ENCODE measurements at regions not wholly inside any gene's neighbourhood (a gene's known extent, or its start where the extent isn't known, plus 50 kb on each side); places are given as distances from the start of the nearest gene placed in this dataset.

DNA sequence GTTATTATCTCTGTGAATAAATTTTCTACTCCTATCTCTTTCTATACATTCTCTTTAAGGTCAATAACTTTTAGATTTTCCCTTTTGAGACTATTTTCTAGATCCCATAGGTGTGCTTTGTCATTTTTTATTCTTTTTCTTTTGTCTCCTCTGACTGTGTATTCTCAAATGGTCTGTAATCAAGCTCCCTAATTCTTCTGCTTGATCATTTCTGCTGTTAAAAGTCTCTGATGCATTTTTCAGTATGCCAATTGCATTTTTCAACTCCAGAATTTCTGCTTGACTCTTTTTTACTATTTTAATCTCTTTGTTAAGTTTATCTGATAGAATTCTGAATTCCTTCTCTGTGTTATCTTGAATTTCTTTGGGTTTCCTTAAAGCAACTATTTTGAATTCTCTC is 78.2 kb downstream of the THNSL1 start:
- TF ChIP-seq, protein P1, sequence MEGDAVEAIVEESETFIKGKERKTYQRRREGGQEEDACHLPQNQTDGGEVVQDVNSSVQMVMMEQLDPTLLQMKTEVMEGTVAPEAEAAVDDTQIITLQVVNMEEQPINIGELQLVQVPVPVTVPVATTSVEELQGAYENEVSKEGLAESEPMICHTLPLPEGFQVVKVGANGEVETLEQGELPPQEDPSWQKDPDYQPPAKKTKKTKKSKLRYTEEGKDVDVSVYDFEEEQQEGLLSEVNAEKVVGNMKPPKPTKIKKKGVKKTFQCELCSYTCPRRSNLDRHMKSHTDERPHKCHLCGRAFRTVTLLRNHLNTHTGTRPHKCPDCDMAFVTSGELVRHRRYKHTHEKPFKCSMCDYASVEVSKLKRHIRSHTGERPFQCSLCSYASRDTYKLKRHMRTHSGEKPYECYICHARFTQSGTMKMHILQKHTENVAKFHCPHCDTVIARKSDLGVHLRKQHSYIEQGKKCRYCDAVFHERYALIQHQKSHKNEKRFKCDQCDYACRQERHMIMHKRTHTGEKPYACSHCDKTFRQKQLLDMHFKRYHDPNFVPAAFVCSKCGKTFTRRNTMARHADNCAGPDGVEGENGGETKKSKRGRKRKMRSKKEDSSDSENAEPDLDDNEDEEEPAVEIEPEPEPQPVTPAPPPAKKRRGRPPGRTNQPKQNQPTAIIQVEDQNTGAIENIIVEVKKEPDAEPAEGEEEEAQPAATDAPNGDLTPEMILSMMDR (IDR thresholded peaks at IDR 0.05) = no peak
- no peak for TF ChIP-seq POLR2A (IDR thresholded peaks at IDR 0.05)

All from right lobe of liver (tissue), 4 donors.